ENCODE measurements at regions not wholly inside any gene's neighbourhood (a gene's known extent, or its start where the extent isn't known, plus 50 kb on each side); places are given as distances from the start of the nearest gene placed in this dataset.

DNA sequence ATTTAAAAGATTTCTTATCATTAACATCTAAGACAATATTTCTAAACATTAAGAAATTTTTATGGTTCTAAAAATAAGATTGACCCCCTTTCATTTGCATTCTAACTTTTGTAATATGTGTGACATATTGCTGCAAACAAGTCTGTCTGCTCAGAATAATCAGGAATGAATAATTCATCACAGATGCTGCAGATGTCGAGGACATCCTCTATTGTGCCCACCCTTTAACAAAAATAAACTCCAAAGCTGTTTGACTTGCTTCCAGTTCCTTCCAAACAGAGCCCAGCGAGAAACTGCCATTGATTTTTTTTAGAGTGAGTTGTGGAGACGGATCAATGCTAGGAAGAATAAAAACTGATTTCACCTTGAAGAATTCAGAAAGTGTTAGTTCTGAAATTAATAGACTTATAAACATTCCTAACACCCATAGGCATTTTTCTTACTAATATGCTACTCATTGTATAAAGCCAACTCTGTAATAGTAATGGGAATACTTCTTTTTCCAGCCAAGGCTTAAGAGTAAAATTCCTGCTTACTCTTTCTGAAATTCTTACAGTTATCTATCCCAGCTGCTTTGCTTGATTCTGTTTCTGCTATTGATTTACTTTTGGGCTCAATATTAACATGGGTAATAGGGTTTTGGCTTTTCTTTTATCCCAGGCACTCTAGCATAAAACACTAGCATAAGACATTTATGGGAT lies 244.8 kb upstream of the FAM83B start:
- Histone ChIP-seq H3K36me3 (ENCODE audit: control insufficient read depth, insufficient read depth, low read length) (no peaks in the 10 kb centered on the region), H3K27ac (ENCODE audit: low read length) (no peak overlapping the region), H3K9me3 (ENCODE audit: control insufficient read depth, low read depth, low read length) (no peaks in the 10 kb centered on the region), H3K27me3 (ENCODE audit: control insufficient read depth, insufficient read depth, low read length) (no peaks in the 10 kb centered on the region), H3K4me1 (ENCODE audit: control insufficient read depth, insufficient read depth, low read length) (no peaks in the 10 kb centered on the region), H3K4me3 (ENCODE audit: low read length) (no peak overlapping the region)
- DNase-seq: no peak
- WGBS (ENCODE audit: insufficient coverage, low lambda C conversion rate): no CpG with 5 or more reads among the region's 3 CpGs

GRCh38 chr6:54602591-54602990 lies 244.0 kb upstream of the FAM83B start:
- Histone ChIP-seq H3K9me3 (ENCODE audit: control insufficient read depth, low read depth, low read length) (no peaks in the 10 kb centered on the region), H3K4me1 (ENCODE audit: control insufficient read depth, insufficient read depth, low read length) (no peaks in the 10 kb centered on the region), H3K36me3 (ENCODE audit: control insufficient read depth, insufficient read depth, low read length) (no peaks in the 10 kb centered on the region), H3K27me3 (ENCODE audit: control insufficient read depth, insufficient read depth, low read length) (no peaks in the 10 kb centered on the region), H3K27ac (ENCODE audit: low read length) (no peak overlapping the region), H3K4me3 (ENCODE audit: low read length) (no peak overlapping the region)
- no CpG with 5 or more reads among the region's 3 CpGs for WGBS (ENCODE audit: insufficient coverage, low lambda C conversion rate)
- DNase-seq: no peak

DNA sequence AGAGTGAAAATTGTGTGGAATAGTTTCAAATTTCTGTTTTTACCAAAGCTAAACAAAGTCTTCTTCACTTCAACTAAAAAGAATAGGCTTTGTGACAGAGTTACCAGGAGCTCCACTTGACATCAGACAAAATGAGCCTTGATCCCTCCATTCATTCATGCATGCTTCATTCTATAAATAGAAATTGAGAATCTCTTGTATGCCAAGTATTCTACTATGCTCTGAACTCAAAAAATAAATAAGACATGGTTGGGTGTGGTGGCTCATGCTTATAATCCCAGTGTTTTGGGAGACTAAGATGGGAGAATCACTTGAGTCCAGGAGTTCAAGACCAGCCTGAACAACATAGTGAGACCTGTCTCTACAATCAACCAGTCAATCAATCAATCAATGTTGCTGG lies 236.6 kb upstream of the FAM83B start:
- no peak overlapping the region for H3K27ac ChIP-seq (ENCODE audit: low read length)
- H3K36me3 ChIP-seq (ENCODE audit: control insufficient read depth, insufficient read depth, low read length): no peaks in the 10 kb centered on the region
- no peaks in the 10 kb centered on the region for H3K9me3 ChIP-seq (ENCODE audit: control insufficient read depth, low read depth, low read length)
- H3K4me3 ChIP-seq (ENCODE audit: low read length): no peak overlapping the region
- DNase-seq: no peak
- no peaks in the 10 kb centered on the region for H3K27me3 ChIP-seq (ENCODE audit: control insufficient read depth, insufficient read depth, low read length)
- no peaks in the 10 kb centered on the region for H3K4me1 ChIP-seq (ENCODE audit: control insufficient read depth, insufficient read depth, low read length)

DNA sequence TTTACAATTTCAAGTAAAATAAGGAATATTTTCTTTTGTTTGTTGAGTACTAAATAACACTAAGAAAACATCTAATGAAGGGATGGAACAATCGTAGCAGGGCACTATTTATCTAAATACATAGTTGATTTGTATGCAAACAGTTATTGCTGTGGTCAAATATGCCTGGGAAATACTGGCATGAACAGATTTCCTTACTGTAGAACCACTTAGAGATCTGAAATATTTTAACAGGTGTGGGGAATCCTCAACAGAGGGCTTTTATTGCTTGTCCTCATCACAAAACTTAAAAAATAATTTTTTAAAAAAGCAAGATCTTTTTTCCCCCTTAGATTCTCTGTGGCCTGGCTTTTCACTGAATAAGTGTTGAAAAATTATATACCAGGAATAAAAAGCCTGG lies 233.0 kb upstream of the FAM83B start:
- Histone ChIP-seq H3K27ac (ENCODE audit: low read length) (no peak overlapping the region), H3K9me3 (ENCODE audit: control insufficient read depth, low read depth, low read length) (no peaks in the 10 kb centered on the region), H3K36me3 (ENCODE audit: control insufficient read depth, insufficient read depth, low read length) (no peaks in the 10 kb centered on the region), H3K4me3 (ENCODE audit: low read length) (no peak overlapping the region), H3K27me3 (ENCODE audit: control insufficient read depth, insufficient read depth, low read length) (no peaks in the 10 kb centered on the region), H3K4me1 (ENCODE audit: control insufficient read depth, insufficient read depth, low read length) (no peaks in the 10 kb centered on the region)
- WGBS (ENCODE audit: insufficient coverage, low lambda C conversion rate): no CpG with 5 or more reads among the region's 1 CpG
- DNase-seq: no peak

DNA sequence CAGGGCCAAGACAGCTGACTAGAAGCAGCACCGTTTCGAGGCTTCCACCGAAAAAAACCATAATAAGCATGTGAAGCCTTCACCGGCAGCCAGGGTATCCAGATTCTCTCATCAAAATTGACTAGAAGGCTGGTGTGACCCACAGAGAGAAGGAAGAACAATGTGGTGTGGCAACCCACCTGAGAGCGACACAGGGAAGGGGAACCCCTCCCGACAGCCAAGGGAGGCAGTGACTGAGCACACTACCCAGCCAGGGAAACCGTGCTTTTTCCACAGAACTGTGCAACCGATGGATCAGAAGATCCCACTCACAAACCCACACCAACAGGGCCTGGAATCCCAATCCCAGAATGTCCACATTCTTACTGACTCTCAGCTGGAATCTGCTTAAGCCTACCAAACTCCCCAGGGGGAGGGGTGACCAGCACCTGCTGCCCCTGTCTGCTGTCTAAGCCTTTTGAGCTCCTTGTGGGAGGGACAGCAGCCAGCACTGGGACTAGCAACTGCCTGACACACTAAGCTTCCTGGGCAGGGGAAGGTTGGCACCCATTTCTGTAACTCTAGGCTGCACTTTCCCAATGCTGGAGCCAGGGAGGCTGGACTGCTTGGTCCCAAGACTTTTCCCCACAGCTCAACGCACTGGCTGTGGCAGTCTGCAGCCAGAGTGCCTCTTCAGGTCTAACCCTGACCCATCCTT lies 231.9 kb upstream of the FAM83B start:
- WGBS (ENCODE audit: insufficient coverage, low lambda C conversion rate): no CpG with 5 or more reads among the region's 9 CpGs
- Histone ChIP-seq H3K36me3 (ENCODE audit: control insufficient read depth, insufficient read depth, low read length) (no peaks in the 10 kb centered on the region), H3K27me3 (ENCODE audit: control insufficient read depth, insufficient read depth, low read length) (no peaks in the 10 kb centered on the region), H3K9me3 (ENCODE audit: control insufficient read depth, low read depth, low read length) (no peaks in the 10 kb centered on the region), H3K27ac (ENCODE audit: low read length) (no peak overlapping the region), H3K4me3 (ENCODE audit: low read length) (no peak overlapping the region), H3K4me1 (ENCODE audit: control insufficient read depth, insufficient read depth, low read length) (no peaks in the 10 kb centered on the region)
- no peak for DNase-seq

DNA sequence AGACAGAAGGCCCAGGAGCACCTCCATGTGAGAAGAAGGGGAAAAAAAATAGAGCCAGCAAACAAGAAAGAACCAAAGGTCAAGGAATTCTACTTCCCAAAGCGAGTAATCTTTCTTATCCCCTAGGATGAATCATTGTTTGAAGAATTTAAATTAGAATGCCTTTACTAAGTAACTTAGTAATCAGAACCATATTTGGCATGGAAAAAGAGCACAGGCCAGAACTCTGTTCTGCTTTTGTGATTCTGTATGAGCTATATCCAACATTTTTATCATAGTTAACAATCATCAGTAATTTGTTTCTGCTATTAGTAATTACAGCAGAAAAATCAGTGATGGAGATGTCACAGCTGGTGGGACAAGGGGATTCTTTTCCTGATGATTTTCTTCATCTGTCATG lies 228.8 kb upstream of the FAM83B start:
- Histone ChIP-seq H3K36me3 (ENCODE audit: control insufficient read depth, insufficient read depth, low read length) (no peaks in the 10 kb centered on the region), H3K4me3 (ENCODE audit: low read length) (no peak overlapping the region), H3K4me1 (ENCODE audit: control insufficient read depth, insufficient read depth, low read length) (no peaks in the 10 kb centered on the region), H3K27me3 (ENCODE audit: control insufficient read depth, insufficient read depth, low read length) (no peaks in the 10 kb centered on the region), H3K27ac (ENCODE audit: low read length) (no peak overlapping the region), H3K9me3 (ENCODE audit: control insufficient read depth, low read depth, low read length) (no peaks in the 10 kb centered on the region)
- peak in 1 of 2 donors; percentile 40 for DNase-seq
- WGBS (ENCODE audit: insufficient coverage, low lambda C conversion rate): no CpG with 5 or more reads among the region's 1 CpG

DNA sequence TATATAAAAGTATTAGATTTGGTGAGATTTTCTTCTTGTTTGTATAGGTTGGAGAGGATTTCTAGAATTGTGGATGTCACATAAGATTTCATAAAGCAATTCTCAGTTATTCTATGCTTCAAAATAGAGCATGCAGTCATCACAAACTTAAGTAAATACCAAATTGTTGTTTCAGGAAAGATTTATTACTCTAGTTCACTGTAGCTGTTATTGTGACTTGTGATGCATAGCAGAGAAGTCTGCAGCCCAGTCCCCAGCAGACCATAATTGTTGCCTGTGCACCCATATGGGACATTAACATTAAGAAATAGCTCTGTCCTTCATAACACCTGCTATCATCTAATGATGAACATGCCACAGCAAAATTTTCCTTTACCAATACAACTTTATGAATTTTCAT lies 228.0 kb upstream of the FAM83B start:
- Histone ChIP-seq H3K9me3 (ENCODE audit: control insufficient read depth, low read depth, low read length) (no peaks in the 10 kb centered on the region), H3K36me3 (ENCODE audit: control insufficient read depth, insufficient read depth, low read length) (no peaks in the 10 kb centered on the region), H3K27ac (ENCODE audit: low read length) (no peak overlapping the region), H3K4me1 (ENCODE audit: control insufficient read depth, insufficient read depth, low read length) (no peaks in the 10 kb centered on the region), H3K4me3 (ENCODE audit: low read length) (no peak overlapping the region), H3K27me3 (ENCODE audit: control insufficient read depth, insufficient read depth, low read length) (no peaks in the 10 kb centered on the region)
- no peak for DNase-seq

- whole genome bisulfite sequencing (ENCODE audit: insufficient coverage, low lambda C conversion rate): 100% methylated on average over 1 of the region's 2 CpGs
- H3K27ac ChIP-seq (ENCODE audit: low read length): no peak overlapping the region
Observed at GRCh38 chr6:54619102-54619501, 227.5 kb upstream of the FAM83B start.

DNA sequence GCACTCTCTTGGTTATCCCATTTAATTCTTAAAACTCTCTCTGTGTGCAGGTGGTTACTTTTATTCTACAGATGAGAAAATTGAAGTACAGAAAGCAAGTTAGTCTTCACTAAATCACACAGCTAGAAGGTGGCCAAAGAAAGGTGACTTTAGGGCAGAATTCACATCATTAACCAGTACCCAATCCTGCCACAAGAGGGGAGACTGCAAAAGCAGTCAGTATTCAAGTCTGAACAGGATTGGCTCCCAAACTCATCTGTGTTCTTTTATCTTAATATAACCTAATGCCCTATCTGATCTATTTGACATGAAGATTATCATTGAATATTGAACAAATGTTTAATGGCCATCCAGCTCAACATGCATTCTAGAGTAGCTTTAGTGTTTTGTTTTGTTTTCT lies 225.3 kb upstream of the FAM83B start:
- Histone ChIP-seq H3K36me3 (ENCODE audit: control insufficient read depth, insufficient read depth, low read length) (no peaks in the 10 kb centered on the region), H3K4me1 (ENCODE audit: control insufficient read depth, insufficient read depth, low read length) (no peaks in the 10 kb centered on the region)
- no peak for DNase-seq

More at GRCh38 chr6:54619102-54619501, 227.5 kb upstream of the FAM83B start:
- no peaks in the 10 kb centered on the region for H3K4me1 ChIP-seq (ENCODE audit: control insufficient read depth, insufficient read depth, low read length)
- no peaks in the 10 kb centered on the region for H3K36me3 ChIP-seq (ENCODE audit: control insufficient read depth, insufficient read depth, low read length)
- no peaks in the 10 kb centered on the region for H3K9me3 ChIP-seq (ENCODE audit: control insufficient read depth, low read depth, low read length)
- no peak for DNase-seq
- no peak overlapping the region for H3K4me3 ChIP-seq (ENCODE audit: low read length)
- H3K27me3 ChIP-seq (ENCODE audit: control insufficient read depth, insufficient read depth, low read length): no peaks in the 10 kb centered on the region

DNA sequence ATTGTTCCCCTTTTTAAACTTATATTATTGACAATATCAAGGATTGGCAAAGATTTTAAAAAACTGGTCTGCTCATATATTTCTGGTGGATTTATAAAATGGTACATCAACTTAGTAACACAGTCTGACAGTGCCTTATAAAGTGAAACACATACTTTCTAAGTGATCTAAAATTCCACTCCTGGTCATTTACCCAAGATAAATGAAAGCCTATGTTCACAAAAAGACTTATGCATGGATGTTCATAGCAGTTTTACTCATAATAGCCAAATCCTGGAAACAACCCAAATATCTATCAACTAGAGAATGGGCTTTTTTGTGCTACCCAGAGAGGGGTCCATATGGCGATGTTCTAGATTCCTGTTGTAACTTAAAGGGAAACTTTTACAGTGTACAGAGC lies 222.4 kb upstream of the FAM83B start:
- H3K27ac ChIP-seq (ENCODE audit: low read length): no peak overlapping the region
- no peaks in the 10 kb centered on the region for H3K4me1 ChIP-seq (ENCODE audit: control insufficient read depth, insufficient read depth, low read length)
- WGBS (ENCODE audit: insufficient coverage, low lambda C conversion rate): 100% methylated on average over 1 of the region's 1 CpG
- no peak for DNase-seq
- no peaks in the 10 kb centered on the region for H3K9me3 ChIP-seq (ENCODE audit: control insufficient read depth, low read depth, low read length)
- no peaks in the 10 kb centered on the region for H3K27me3 ChIP-seq (ENCODE audit: control insufficient read depth, insufficient read depth, low read length)
- no peak overlapping the region for H3K4me3 ChIP-seq (ENCODE audit: low read length)
- H3K36me3 ChIP-seq (ENCODE audit: control insufficient read depth, insufficient read depth, low read length): no peaks in the 10 kb centered on the region

More for the DNA sequence above, 225.3 kb upstream of the FAM83B start:
- Histone ChIP-seq H3K4me3 (ENCODE audit: low read length) (no peak overlapping the region), H3K9me3 (ENCODE audit: control insufficient read depth, low read depth, low read length) (no peaks in the 10 kb centered on the region), H3K27ac (ENCODE audit: low read length) (no peak overlapping the region), H3K27me3 (ENCODE audit: control insufficient read depth, insufficient read depth, low read length) (no peaks in the 10 kb centered on the region)

GRCh38 chr6:54624779-54625178 lies 221.8 kb upstream of the FAM83B start:
- H3K4me3 ChIP-seq (ENCODE audit: low read length): no peak overlapping the region
- no CpG with 5 or more reads among the region's 5 CpGs for WGBS (ENCODE audit: insufficient coverage, low lambda C conversion rate)

More at GRCh38 chr6:54624779-54625178, 221.8 kb upstream of the FAM83B start:
- H3K27me3 ChIP-seq (ENCODE audit: control insufficient read depth, insufficient read depth, low read length): no peaks in the 10 kb centered on the region
- H3K36me3 ChIP-seq (ENCODE audit: control insufficient read depth, insufficient read depth, low read length): no peaks in the 10 kb centered on the region
- no peaks in the 10 kb centered on the region for H3K4me1 ChIP-seq (ENCODE audit: control insufficient read depth, insufficient read depth, low read length)
- no peaks in the 10 kb centered on the region for H3K9me3 ChIP-seq (ENCODE audit: control insufficient read depth, low read depth, low read length)
- no peak overlapping the region for H3K27ac ChIP-seq (ENCODE audit: low read length)
- no peak for DNase-seq
